ENCODE measurements at regions not wholly inside any gene's neighbourhood (a gene's known extent, or its start where the extent isn't known, plus 50 kb on each side); places are given as distances from the start of the nearest gene placed in this dataset.

DNA sequence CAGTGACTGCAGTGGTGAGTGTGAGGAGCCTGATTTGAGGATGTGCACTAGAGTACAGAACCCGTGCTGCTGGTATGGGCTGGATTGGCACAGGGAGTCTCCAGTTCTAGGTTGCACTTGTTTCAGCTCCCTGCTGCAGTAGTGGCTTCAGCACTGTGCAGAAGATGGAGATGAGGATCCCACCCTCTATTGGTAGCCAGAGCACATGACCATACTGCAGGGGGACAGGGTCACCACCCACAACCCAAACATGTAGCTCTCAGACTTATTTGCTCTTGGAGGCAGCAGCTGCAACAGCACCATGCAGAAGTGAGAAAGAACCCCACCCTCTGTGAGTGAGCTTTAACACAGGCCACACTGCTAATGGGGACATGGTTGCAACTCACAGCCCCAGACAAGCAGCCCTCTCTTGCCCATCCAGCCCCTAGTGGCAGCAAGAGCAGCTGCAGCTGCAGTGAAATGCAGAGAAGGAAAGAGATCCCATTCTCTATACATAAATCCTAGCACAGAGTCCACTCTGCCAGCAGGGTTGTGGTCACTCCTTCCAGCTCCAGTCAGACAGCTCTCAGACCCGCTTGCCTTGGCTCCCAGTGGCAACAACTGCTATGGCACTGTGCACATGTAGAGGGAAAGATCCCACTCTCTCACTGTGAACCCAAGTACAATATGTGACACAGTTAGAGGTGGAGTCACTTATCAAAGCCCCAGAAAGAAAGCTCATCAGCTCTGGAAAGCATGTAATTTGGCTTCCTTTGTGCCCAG is 51.4 kb upstream of the SCIN start:
- no peak for DNase-seq (ENCODE audit: low read depth)

- no peak for DNase-seq (ENCODE audit: low read depth)
Measured at GRCh38 chr7:12519682-12520009, 50.9 kb upstream of the SCIN start.

Measured in HS-27A (cell line).